ENCODE measurements at regions not wholly inside any gene's neighbourhood (a gene's known extent, or its start where the extent isn't known, plus 50 kb on each side); places are given as distances from the start of the nearest gene placed in this dataset.
"Not testable (repeated sequence)": the region's sequence is repeated elsewhere in the genome, so short reads cannot be mapped to it uniquely, and the experiment has no call there.

- DNase-seq (ENCODE audit: low read depth, low spot score): no peak
These were observed 87.2 kb upstream of the KRAS start for GRCh38 chr12:25337916-25338315.

GRCh38 chr12:25332143-25332542 is 81.4 kb upstream of the KRAS start:
- DNase-seq (ENCODE audit: low read depth, low spot score): no peak

- DNase-seq (ENCODE audit: low read depth, low spot score): no peak
These were observed 77.5 kb upstream of the KRAS start for GRCh38 chr12:25328072-25328712.

GRCh38 chr12:25327321-25327720 is 76.6 kb upstream of the KRAS start:
- DNase-seq (ENCODE audit: low read depth, low spot score): no peak

GRCh38 chr12:25326326-25326725 is 75.6 kb upstream of the KRAS start:
- no peak for DNase-seq (ENCODE audit: low read depth, low spot score)

- DNase-seq (ENCODE audit: low read depth, low spot score): no peak
These were observed 74.1 kb upstream of the KRAS start for GRCh38 chr12:25324861-25325260.

GRCh38 chr12:25323581-25323982 is 72.9 kb upstream of the KRAS start:
- no peak for DNase-seq (ENCODE audit: low read depth, low spot score)

GRCh38 chr12:25322918-25323531 is 72.3 kb upstream of the KRAS start:
- no peak for DNase-seq (ENCODE audit: low read depth, low spot score)

- no peak for DNase-seq (ENCODE audit: low read depth, low spot score)
These were observed 71.6 kb upstream of the KRAS start for GRCh38 chr12:25322351-25322750.

- DNase-seq (ENCODE audit: low read depth, low spot score): no peak
These were observed 71.0 kb upstream of the KRAS start for GRCh38 chr12:25321772-25322171.

GRCh38 chr12:25320123-25321006 is 69.6 kb upstream of the KRAS start:
- no peak for DNase-seq (ENCODE audit: low read depth, low spot score)

- DNase-seq (ENCODE audit: low read depth, low spot score): no peak
These were observed 68.7 kb upstream of the KRAS start for GRCh38 chr12:25319233-25319984.

- DNase-seq (ENCODE audit: low read depth, low spot score): no peak
These were observed 66.8 kb upstream of the KRAS start for GRCh38 chr12:25317553-25317952.

GRCh38 chr12:25315388-25315787 is 64.7 kb upstream of the KRAS start:
- no peak for DNase-seq (ENCODE audit: low read depth, low spot score)

GRCh38 chr12:25313266-25313990 is 62.7 kb upstream of the KRAS start:
- not testable (repeated sequence) for DNase-seq (ENCODE audit: low read depth, low spot score)

GRCh38 chr12:25311506-25311905 is 60.8 kb upstream of the KRAS start:
- no peak for DNase-seq (ENCODE audit: low read depth, low spot score)

GRCh38 chr12:25310071-25310470 is 59.3 kb upstream of the KRAS start:
- DNase-seq (ENCODE audit: low read depth, low spot score): not testable (repeated sequence)

GRCh38 chr12:25308756-25309155 is 58.0 kb upstream of the KRAS start:
- DNase-seq (ENCODE audit: low read depth, low spot score): no peak

GRCh38 chr12:25307818-25308217 is 57.1 kb upstream of the KRAS start:
- DNase-seq (ENCODE audit: low read depth, low spot score): no peak

- DNase-seq (ENCODE audit: low read depth, low spot score): no peak
These were observed 51.1 kb upstream of the KRAS start for GRCh38 chr12:25301798-25302197.
